ENCODE measurements at regions not wholly inside any gene's neighbourhood (a gene's known extent, or its start where the extent isn't known, plus 50 kb on each side); places are given as distances from the start of the nearest gene placed in this dataset.

GRCh38 chr7:156522801-156523200, 117.8 kb upstream of the RNF32 start:
- Histone ChIP-seq H3K9me3 (ENCODE audit: low read length) (no peaks in the 10 kb centered on the region), H3K4me3 (replicated peaks in 1 of 3; ENCODE audit: insufficient read depth in 1 of 3, low read depth in 2 of 3, low read length in 3 of 3) (no peak overlapping the region), H3K36me3 (replicated peaks in 1 of 2; ENCODE audit: control insufficient read depth in 1 of 2, insufficient read depth in 2 of 2, low read length in 2 of 2) (no peaks in the 10 kb centered on the region), H3K79me2 (ENCODE audit: insufficient read depth, low read length) (no peaks in the 10 kb centered on the region), H3K9ac (ENCODE audit: insufficient read depth, low read depth, low read length) (no peak overlapping the region), H2AFZ (ENCODE audit: low read length) (no peak overlapping the region), H3K27ac (ENCODE audit: extremely low read length, insufficient read depth, low read length) (no peak overlapping the region), H3K27me3 (ENCODE audit: control insufficient read depth in 1 of 2, insufficient read depth in 2 of 2, low read length in 2 of 2) (no peaks in the 10 kb centered on the region), H3K4me1 (ENCODE audit: insufficient read depth, low read length) (peaks cover 32% of the 10 kb centered on the region), H3K4me2 (ENCODE audit: low read depth, low read length) (no peak overlapping the region), H4K20me1 (ENCODE audit: insufficient read depth, low read length) (no peaks in the 10 kb centered on the region)
- in situ Hi-C loops (cut with HindIII; ENCODE audit: extremely low pct_ligation_motif_present, low pct_unique_long_range_greater_than_20kb): no loop called here
- DNase-seq (ENCODE audit: low spot score) (no peak), ATAC-seq (no peak), FAIRE-seq (no peak)
- WGBS (ENCODE audit: low lambda C conversion rate): 97% methylated on average over 10 of the region's 17 CpGs
- no TSS peak for BruUV-seq (replicated peaks)
- ChIA-PET CTCF (ENCODE audit: low intra/inter-chr PET ratio, low total read pairs) (no interaction called here), POLR2A (no interaction called here)
- no peak for TF ChIP-seq IRF1 (CRISPR knock-in tag; IDR thresholded peaks at IDR 0.05; ENCODE audit: low read depth)
- TF ChIP-seq ZNF232 (CRISPR knock-in tag; IDR thresholded peaks at IDR 0.05; ENCODE audit: borderline replicate concordance): no peak
- TF ChIP-seq HOXA9 (CRISPR knock-in tag; IDR thresholded peaks at IDR 0.05; ENCODE audit: borderline replicate concordance): no peak
- no peak for TF ChIP-seq ZBTB46 (CRISPR knock-in tag; IDR thresholded peaks at IDR 0.05; ENCODE audit: borderline replicate concordance)
- no peak for TF ChIP-seq EZH2 (conservative IDR thresholded peaks at IDR 0.05; ENCODE audit: low read depth, low read length)
- TF ChIP-seq ZNF530 (CRISPR knock-in tag; IDR thresholded peaks at IDR 0.05; ENCODE audit: low read depth): no peak
- TF ChIP-seq PBX2 (CRISPR knock-in tag; IDR thresholded peaks at IDR 0.05): no peak
- TF ChIP-seq ZFP90 (CRISPR knock-in tag; IDR thresholded peaks at IDR 0.05; ENCODE audit: borderline replicate concordance): no peak
- TF ChIP-seq ZNF503 (CRISPR knock-in tag; IDR thresholded peaks at IDR 0.05): no peak
- no peak for TF ChIP-seq ZNF33B (CRISPR knock-in tag; IDR thresholded peaks at IDR 0.05)
- intact Hi-C loops (cut with micrococcal nuclease; ENCODE audit: unreplicated experiment): no loop called here

Measured in HepG2 (cell line).